Astrocyte of the spinal cord (primary cell): ENCODE measurements at regions not wholly inside any gene's neighbourhood (a gene's known extent, or its start where the extent isn't known, plus 50 kb on each side); places are given as distances from the start of the nearest gene placed in this dataset.

Experiments used
- DNase-seq: peaks from one replicate; pipeline ENCODE4 v3.0.0; 2011; ENCODE audit warnings: low read depth, low spot score
- H3K4me3 ChIP-seq: 2 replicates; pipeline ENCODE4 v1.5.1; 2011; ENCODE audit warnings: low read depth, mild to moderate bottlenecking, low read length, moderate library complexity
- in situ Hi-C: cut with HindIII; loops from 2 replicates; pipeline ENCODE4 v1.10.0; 2017; ENCODE audit warnings: low sequenced_read_pairs
- TF ChIP-seq, protein P1 (sequence below): IDR thresholded peaks from 2 replicates; pipeline ENCODE4 v1.5.1; 2012; ENCODE audit warnings: low read depth, mild to moderate bottlenecking, low read length, inconsistent platforms

DNA sequence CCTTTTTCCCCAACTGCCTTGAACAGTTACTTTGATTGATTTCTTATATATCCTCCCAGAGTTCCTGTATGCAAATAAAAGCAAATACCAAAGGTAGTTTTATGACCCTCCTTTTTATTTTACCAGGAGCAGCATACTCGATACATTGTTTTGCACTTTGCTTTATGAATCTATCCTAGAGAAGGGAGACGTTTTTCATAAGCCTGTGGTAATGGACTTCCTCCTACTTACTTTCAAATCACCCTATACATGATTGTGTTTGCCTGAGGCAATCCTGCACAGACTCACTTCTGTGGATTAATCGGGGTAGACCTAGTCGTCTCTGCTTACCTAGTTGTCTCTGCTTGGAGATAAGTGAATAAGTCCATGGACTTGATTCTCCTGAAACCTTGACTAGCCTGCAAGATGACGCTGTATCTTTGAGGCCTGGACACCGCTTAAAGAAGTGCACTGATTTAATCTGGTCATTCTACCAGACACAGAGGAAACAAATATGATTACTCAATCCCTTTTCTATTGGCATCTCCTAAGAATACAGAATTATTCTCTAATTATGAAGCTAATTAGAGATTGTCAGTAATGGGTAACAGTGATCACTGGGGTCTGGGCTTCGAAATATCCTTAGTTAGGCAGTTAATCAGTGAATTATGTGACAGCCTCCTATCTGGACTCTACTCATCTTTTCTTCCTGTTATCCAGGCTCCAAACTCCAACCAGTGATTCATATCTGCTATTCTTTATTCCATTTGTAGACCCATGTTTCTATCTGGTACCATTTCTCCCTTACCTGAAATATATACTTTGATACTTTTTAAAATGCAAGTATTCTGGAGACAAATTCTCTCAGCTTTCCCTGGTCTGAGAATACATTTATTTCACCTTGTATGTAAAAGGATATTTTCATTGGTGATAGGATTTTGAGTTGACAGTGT is 447.4 kb upstream of the TRIB2 start:
- no peak overlapping the region for H3K4me3 ChIP-seq
- in situ Hi-C loops, result no loop called here
- DNase-seq, result no peak
- TF ChIP-seq, protein P1, sequence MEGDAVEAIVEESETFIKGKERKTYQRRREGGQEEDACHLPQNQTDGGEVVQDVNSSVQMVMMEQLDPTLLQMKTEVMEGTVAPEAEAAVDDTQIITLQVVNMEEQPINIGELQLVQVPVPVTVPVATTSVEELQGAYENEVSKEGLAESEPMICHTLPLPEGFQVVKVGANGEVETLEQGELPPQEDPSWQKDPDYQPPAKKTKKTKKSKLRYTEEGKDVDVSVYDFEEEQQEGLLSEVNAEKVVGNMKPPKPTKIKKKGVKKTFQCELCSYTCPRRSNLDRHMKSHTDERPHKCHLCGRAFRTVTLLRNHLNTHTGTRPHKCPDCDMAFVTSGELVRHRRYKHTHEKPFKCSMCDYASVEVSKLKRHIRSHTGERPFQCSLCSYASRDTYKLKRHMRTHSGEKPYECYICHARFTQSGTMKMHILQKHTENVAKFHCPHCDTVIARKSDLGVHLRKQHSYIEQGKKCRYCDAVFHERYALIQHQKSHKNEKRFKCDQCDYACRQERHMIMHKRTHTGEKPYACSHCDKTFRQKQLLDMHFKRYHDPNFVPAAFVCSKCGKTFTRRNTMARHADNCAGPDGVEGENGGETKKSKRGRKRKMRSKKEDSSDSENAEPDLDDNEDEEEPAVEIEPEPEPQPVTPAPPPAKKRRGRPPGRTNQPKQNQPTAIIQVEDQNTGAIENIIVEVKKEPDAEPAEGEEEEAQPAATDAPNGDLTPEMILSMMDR, result no peak

DNA sequence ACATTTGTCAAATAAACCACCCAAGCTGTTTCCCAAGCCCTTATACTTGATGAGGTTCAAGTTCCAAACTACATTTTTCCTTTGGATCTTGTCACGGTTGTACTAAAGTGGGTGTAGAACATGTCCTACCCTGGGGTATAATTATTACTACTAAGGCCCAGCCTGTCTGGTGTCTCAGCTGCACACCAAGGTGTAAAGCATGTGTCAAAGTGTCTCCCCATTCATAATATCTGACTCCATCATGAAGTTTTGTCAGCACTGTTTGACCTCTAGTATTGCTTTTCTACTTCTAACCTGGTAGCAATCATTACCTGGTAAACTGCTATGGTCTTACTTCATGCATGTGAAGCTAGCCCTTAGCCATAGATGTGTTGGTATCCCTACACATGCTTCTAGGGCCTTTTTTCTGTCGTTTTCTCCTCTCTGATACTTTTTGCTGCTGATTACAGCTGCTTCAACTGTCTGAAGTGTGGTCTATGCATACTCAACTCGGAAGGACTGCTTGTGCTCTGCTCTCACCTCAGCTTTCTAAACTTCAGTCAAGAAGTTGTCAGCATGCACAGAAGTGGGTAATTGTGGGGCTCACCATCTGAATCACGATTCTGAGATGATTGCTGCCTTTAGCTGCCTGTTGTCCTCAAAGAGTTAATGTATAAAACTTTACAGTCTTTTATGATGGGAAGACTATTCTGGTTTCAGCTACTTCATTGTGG is 445.7 kb upstream of the TRIB2 start:
- TF ChIP-seq, protein P1, result no peak
- DNase-seq, result no peak
- H3K4me3 ChIP-seq, result no peak overlapping the region
- in situ Hi-C loops, result no loop called here

DNA sequence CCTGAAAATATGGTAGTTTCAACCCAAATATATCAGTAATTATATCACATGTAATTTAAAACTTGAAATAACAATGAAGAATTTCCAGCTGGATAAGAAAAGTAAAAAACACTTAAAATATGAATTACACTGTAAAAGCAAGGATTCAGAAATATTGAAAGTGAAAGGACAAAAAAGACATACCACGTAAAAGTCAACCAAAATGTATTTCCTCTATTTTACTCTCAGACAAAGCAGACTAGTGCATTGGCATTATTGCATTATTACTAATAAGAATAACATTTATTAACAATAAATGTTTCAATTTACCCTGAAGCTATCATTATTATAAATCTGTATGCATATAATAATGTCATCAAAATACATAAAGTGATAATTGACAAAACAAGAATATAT is 445.1 kb upstream of the TRIB2 start:
- no peak for DNase-seq
- TF ChIP-seq, protein P1, result no peak
- in situ Hi-C loops, result no loop called here
- no peak overlapping the region for H3K4me3 ChIP-seq

DNA sequence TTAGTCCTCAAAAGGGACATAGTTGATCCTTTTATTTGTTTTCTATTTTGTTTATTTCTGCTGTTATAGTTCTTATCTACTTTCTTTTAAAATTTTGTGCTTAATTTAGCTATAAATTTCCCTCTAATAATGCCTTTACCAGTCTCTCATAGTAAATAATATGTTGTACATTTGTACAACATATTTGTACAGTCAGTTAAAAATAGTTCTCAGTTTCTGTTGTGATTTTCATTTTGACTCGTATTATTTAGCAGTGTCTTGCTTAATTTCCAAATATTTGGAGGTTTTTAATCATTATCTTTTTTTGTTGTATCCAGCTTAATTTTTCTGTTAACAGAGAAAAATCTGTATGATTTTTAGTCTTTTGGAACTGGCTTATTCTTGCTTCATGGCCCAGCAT is 443.6 kb upstream of the TRIB2 start:
- TF ChIP-seq, protein P1, result no peak
- H3K4me3 ChIP-seq, result no peak overlapping the region
- DNase-seq, result no peak
- in situ Hi-C loops, result no loop called here

DNA sequence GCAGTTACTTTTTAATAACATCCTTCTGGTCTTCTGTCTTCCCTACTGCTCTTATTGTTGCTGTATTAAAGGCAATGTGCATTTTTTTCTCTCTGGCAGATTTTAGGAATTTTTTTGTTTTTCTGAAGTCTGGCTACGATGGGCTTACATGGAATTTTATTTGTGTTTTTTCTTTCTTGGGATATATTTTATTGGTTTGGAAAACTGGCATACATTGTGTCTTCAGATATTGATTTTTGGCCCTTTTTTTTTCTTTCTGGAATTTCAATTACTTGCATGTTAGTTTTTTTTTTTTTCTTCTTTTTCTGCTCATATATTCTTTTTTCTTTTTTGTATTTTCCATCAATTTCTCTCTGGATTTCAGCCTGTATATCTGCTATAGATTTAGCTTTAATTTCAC is 442.1 kb upstream of the TRIB2 start:
- no peak for DNase-seq
- H3K4me3 ChIP-seq, result no peak overlapping the region
- in situ Hi-C loops, result no loop called here
- TF ChIP-seq, protein P1, result no peak

DNA sequence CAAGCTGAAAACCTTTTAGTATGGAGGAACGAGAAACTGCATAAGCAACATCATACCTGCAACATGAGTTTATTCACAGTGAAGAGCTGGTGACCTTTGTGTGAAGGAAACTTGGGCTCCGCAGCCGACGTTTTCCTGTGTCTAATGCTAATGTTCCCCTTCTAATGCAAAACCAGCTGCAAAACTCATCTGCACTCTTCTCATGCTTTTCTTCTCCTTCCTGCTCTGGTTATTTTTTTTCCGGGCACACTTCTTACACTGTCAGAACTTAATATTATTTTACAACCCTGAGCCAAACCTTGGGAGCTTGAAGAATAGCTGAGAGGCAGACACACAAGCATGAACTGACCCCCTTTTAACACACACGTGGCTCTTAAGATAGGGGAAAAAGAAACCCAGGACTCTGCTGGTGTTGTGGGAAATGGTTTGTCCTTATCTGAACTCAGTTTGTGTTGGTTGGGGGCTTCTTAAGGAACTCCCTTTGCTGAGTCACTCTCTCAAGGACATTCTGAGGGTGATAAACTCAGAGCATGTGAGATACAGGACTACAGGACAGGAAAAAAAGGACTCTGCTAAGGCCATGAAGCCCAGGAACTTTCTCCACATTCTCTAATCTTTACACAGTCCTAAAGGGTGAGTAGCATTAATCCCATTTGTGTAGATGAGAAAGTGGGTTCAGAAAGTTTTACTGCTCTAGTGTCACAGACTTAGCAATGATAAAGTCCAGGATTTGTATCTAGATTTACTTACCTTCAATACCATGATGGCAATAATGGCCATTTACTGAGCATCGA is 439.3 kb upstream of the TRIB2 start:
- no peak overlapping the region for H3K4me3 ChIP-seq
- TF ChIP-seq, protein P1, result no peak
- no peak for DNase-seq
- in situ Hi-C loops, result no loop called here
